Left kidney (tissue), 1 donor: ENCODE measurements at regions not wholly inside any gene's neighbourhood (a gene's known extent, or its start where the extent isn't known, plus 50 kb on each side); places are given as distances from the start of the nearest gene placed in this dataset.
"Not testable (repeated sequence)": the region's sequence is repeated elsewhere in the genome, so short reads cannot be mapped to it uniquely, and the experiment has no call there.

ENCODE experiments used
- DNase-seq: peaks from one replicate; pipeline ENCODE4 v3.0.0-alpha.2; 2013

DNA sequence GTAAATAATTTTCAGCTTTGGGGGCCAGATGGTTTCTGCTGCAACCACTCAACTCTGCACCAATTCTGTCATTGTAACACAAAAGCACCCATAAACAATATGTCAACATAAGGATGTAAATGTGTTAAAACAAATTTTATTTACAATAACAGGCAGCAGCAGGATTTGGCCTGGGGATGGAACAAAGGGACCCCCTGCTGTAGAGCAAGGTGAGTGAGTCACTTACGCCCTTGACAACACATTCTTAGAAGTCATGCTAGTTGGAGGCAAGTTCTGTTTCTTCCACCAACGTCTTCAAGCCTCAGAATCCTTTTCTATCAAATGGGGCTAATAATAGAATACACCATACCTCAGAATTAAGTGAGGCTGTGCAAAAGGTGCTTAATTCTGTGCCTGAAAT, 610.2 kb upstream of the SYT4 start:
- DNase-seq: no peak

DNA sequence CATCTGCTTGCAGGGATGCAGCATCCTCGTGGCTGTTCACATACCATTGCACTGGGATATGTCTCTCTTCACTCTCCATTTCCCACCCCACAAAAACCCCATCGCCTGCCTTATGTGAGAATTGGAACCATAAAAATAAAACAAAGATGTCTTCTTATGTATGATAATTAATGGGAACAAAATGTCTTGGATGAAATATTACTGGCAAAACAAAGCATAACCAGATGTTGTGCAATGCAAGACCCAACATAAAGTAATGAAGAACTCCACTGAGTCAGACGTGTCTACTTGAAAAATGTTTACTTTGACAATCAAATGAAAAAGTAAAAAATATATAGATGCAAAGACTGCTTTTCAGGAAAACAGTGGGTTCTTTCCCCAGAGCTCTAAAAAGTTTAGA, 611.3 kb upstream of the SYT4 start:
- no peak for DNase-seq

DNA sequence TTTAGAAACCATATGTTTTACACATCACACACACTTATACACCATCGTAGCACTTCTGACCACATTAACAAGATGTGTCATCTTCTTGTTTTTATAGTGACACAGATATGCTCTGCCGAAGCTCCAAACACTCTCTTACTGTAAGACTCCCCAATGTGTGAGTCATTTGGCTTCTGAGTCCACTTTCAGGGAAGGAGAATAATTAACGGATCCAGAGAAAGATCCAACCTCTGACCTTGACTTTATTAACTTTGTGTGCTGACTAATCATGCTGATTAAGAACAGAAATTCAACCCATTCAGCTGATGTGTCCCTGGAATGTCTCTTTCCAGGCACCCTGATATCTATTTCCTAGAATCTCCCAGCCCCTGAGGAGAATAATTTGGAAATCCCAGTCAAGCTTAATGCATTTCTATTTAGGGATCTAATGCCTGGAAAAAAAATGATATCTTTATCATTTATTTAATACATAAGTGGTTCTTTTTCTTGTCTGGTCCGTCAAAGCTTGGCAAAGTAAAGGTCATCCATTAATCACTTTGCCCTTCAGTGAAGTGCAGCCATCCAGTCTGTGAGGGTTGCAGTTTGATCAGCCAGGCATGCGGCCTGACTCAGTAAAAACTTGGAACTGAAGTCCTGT, 615.8 kb upstream of the SYT4 start:
- no peak for DNase-seq

DNA sequence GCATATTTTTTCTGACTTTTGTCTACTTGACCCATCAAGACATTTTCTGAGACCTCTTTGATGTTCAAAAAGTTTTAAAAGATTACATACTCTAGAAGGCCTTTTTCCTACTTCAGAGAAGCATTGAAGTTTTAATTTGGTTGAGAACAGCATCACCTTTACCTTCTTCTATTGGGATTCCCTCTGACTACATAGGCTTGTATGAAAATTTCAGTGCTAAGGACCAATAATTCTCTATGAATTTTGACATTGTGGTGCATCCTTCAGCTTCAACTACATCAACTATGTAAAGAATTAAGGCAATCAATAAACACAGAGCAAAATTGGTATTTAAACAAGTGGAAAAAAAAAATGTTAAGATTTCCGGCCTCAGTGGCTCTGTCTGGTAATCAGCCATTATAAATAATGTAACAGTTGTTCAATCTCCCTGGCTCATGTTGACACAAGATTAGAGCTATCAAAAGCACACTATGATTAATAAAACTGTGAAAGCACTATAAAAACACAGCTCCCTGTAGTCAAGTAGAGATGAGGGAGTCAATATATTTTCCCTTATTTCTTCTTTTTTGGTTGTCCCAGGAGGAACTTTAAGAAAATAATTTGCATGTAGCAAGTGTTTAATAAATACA, 627.0 kb upstream of the SYT4 start:
- DNase-seq: no peak

DNA sequence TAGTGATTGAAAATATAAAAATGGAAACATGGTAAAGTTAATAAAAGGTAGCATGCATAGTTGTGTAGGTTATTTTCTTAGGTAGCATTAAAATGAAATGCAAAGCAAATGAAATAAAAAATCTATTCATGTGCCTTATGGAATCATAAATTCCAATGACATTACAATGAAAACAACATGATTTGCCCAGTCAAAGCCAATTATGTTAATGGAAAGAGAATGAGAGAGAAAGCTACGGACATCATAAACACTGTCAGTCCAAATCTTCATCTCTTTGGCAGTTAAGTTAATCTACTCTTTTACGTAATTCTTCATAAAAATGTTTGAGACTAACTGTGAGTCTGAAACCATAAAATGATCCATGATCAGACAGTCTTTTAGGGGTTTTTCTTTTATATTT, 636.7 kb upstream of the SYT4 start:
- no peak for DNase-seq

GRCh38 chr18:43916984-43917383, 639.7 kb upstream of the SYT4 start:
- no peak for DNase-seq

DNA sequence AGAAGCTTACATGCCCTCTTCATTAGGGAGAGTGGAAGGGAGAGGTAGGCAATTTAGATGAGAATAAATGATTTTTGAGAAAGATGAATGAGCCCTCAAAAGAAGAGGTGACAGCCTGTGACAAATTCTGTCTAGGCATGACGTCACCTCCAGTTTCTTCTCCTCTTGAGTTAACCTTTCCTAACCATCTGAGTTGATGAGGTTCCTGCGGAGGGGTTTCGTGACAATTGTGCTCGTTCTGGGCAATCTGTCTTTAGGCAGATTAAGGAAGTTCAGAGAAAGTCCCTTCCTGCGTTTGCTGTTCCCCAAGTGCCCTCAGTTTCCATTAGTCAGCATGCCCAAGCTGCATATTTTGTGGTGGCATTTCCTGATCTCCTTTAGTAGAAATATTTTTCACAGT, 640.2 kb upstream of the SYT4 start:
- no peak for DNase-seq

- no peak for DNase-seq
These were observed 642.3 kb upstream of the SYT4 start for GRCh38 chr18:43919551-43919950.

- no peak for DNase-seq
These were observed 654.1 kb upstream of the SYT4 start for GRCh38 chr18:43931439-43931838.

GRCh38 chr18:43932140-43932539, 654.9 kb upstream of the SYT4 start:
- DNase-seq: no peak

DNA sequence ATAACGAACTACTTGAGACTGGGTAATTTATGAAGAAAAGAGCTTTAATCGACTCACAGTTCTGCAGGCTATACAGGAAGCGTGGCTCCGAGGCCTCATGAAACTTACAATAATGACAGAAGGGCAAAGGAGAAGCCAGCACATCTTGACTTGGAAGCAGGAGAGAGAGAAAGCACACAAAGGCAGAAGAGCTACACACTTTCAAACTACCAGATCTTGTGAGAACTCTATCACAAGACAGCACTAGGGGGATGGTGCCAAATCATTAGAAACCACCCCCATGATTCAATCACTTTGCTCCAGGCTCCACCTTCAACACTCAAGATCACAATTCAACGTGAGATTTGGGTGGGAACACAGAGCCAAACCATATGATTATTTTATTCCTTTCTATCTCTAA, 655.9 kb upstream of the SYT4 start:
- no peak for DNase-seq

- DNase-seq: no peak
These were observed 657.0 kb upstream of the SYT4 start for GRCh38 chr18:43934322-43934721.

- DNase-seq: no peak
These were observed 657.6 kb upstream of the SYT4 start for GRCh38 chr18:43934781-43935471.

GRCh38 chr18:43936176-43936575, 658.9 kb upstream of the SYT4 start:
- no peak for DNase-seq

GRCh38 chr18:43949291-43949690, 672.0 kb upstream of the SYT4 start:
- no peak for DNase-seq

GRCh38 chr18:43950062-43950461, 672.8 kb upstream of the SYT4 start:
- no peak for DNase-seq

- DNase-seq: no peak
These were observed 675.1 kb upstream of the SYT4 start for GRCh38 chr18:43952398-43952797.

- DNase-seq: no peak
These were observed 684.4 kb upstream of the SYT4 start for GRCh38 chr18:43961722-43962121.

GRCh38 chr18:43964666-43965065, 687.4 kb upstream of the SYT4 start:
- DNase-seq: no peak

DNA sequence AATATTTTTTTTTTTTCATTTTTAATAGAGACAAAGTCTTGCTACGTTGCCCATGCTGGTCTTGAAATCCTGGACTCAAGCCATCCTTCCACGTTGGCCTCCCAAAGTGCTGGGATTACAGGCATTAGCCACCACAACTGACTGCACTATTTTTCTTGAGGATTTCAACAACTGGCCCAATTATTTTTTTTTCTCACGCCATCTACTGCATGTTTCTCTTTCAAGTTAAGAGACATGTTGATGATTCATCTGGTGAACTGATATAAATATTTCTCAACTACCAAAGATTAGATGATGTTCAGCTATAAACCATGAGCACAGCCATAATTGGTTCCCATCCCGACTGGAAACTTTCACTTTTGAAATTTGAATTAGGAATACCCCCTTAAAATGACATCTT, 688.4 kb upstream of the SYT4 start:
- no peak for DNase-seq

GRCh38 chr18:43970656-43971055, 693.4 kb upstream of the SYT4 start:
- DNase-seq: no peak

GRCh38 chr18:43978174-43978573, 700.9 kb upstream of the SYT4 start:
- no peak for DNase-seq

GRCh38 chr18:43982582-43982981, 698.1 kb upstream of the SETBP1 start:
- no peak for DNase-seq

- not testable (repeated sequence) for DNase-seq
These were observed 693.6 kb upstream of the SETBP1 start for GRCh38 chr18:43987061-43987460.
